ENCODE measurements at regions not wholly inside any gene's neighbourhood (a gene's known extent, or its start where the extent isn't known, plus 50 kb on each side); places are given as distances from the start of the nearest gene placed in this dataset.

GRCh38 chr10:65555192-65555591, 1370.6 kb upstream of the LRRTM3 start:
- ChIA-PET CTCF (interaction anchor here (0.5 to 0.6 kb wide), 2 partner anchors 57 to 613 kb away, joined by 3 read pairs; no protein-coding TSS in a partner anchor), POLR2A (interaction anchor here (0.5 to 0.6 kb wide), 2 partner anchors 14 to 257 kb away, joined by 3 read pairs; no protein-coding TSS in a partner anchor)
- peak; percentile 3 for DNase-seq (ENCODE audit: unreplicated experiment)
- intact Hi-C loops (cut with micrococcal nuclease), result no loop called here
- Mint-ChIP-seq H3K4me1 (ENCODE audit: insufficient read depth, unreplicated experiment) (no peaks in the 10 kb centered on the region), H3K4me3 (ENCODE audit: unreplicated experiment) (no peak overlapping the region), H3K36me3 (ENCODE audit: insufficient read depth, unreplicated experiment) (no peaks in the 10 kb centered on the region), H3K9me3 (ENCODE audit: unreplicated experiment) (no peaks in the 10 kb centered on the region), H3K27ac (ENCODE audit: low read depth, unreplicated experiment) (no peak overlapping the region), H3K27me3 (ENCODE audit: insufficient read depth, unreplicated experiment) (no peaks in the 10 kb centered on the region)
- no peak for TF ChIP-seq CTCF (IDR thresholded peaks at IDR 0.05; ENCODE audit: unreplicated experiment)
- BruUV-seq (replicated peaks), result no TSS peak

- Mint-ChIP-seq H3K4me3 (ENCODE audit: unreplicated experiment) (no peak overlapping the region), H3K9me3 (ENCODE audit: unreplicated experiment) (no peaks in the 10 kb centered on the region), H3K27ac (ENCODE audit: low read depth, unreplicated experiment) (no peak overlapping the region), H3K4me1 (ENCODE audit: insufficient read depth, unreplicated experiment) (no peaks in the 10 kb centered on the region), H3K36me3 (ENCODE audit: insufficient read depth, unreplicated experiment) (no peaks in the 10 kb centered on the region), H3K27me3 (ENCODE audit: insufficient read depth, unreplicated experiment) (no peaks in the 10 kb centered on the region)
- ChIA-PET POLR2A (interaction anchor here (0.6 kb wide), 1 partner anchor 29 kb away, joined by 3 read pairs; no protein-coding TSS in a partner anchor), CTCF (no interaction called here)
- intact Hi-C loops (cut with micrococcal nuclease), result no loop called here
- no peak for TF ChIP-seq CTCF (IDR thresholded peaks at IDR 0.05; ENCODE audit: unreplicated experiment)
- BruUV-seq (replicated peaks), result no TSS peak
- DNase-seq (ENCODE audit: unreplicated experiment), result no peak
Measured at GRCh38 chr10:65556006-65556405, 1369.8 kb upstream of the LRRTM3 start.

- intact Hi-C loops (cut with micrococcal nuclease), result no loop called here
- no peaks in the 10 kb centered on the region for H3K36me3 Mint-ChIP-seq (ENCODE audit: insufficient read depth, unreplicated experiment)
- no TSS peak for BruUV-seq (replicated peaks)
- no peak overlapping the region for H3K4me3 Mint-ChIP-seq (ENCODE audit: unreplicated experiment)
- ChIA-PET CTCF (no interaction called here), POLR2A (interaction anchor here (0.7 kb wide), 1 partner anchor 19 kb away, joined by 5 read pairs; no protein-coding TSS in a partner anchor)
- no peaks in the 10 kb centered on the region for H3K9me3 Mint-ChIP-seq (ENCODE audit: unreplicated experiment)
- DNase-seq (ENCODE audit: unreplicated experiment), result no peak
- H3K27ac Mint-ChIP-seq (ENCODE audit: low read depth, unreplicated experiment), result no peak overlapping the region
- no peaks in the 10 kb centered on the region for H3K4me1 Mint-ChIP-seq (ENCODE audit: insufficient read depth, unreplicated experiment)
- TF ChIP-seq CTCF (IDR thresholded peaks at IDR 0.05; ENCODE audit: unreplicated experiment), result no peak
- no peaks in the 10 kb centered on the region for H3K27me3 Mint-ChIP-seq (ENCODE audit: insufficient read depth, unreplicated experiment)
Measured at GRCh38 chr10:65559369-65559768, 1366.5 kb upstream of the LRRTM3 start.

GRCh38 chr10:65565246-65565645, 1360.6 kb upstream of the LRRTM3 start:
- Mint-ChIP-seq H3K4me1 (ENCODE audit: insufficient read depth, unreplicated experiment) (no peaks in the 10 kb centered on the region), H3K27me3 (ENCODE audit: insufficient read depth, unreplicated experiment) (no peaks in the 10 kb centered on the region), H3K9me3 (ENCODE audit: unreplicated experiment) (no peaks in the 10 kb centered on the region), H3K27ac (ENCODE audit: low read depth, unreplicated experiment) (no peak overlapping the region), H3K36me3 (ENCODE audit: insufficient read depth, unreplicated experiment) (no peaks in the 10 kb centered on the region), H3K4me3 (ENCODE audit: unreplicated experiment) (no peak overlapping the region)
- no peak for DNase-seq (ENCODE audit: unreplicated experiment)
- no peak for TF ChIP-seq CTCF (IDR thresholded peaks at IDR 0.05; ENCODE audit: unreplicated experiment)
- intact Hi-C loops (cut with micrococcal nuclease), result no loop called here
- CTCF ChIA-PET, result no interaction called here
- POLR2A ChIA-PET, result no interaction called here
- BruUV-seq (replicated peaks), result no TSS peak

Data from MCF 10A (cell line).